Uterus (tissue), 3 donors: ENCODE measurements at regions not wholly inside any gene's neighbourhood (a gene's known extent, or its start where the extent isn't known, plus 50 kb on each side); places are given as distances from the start of the nearest gene placed in this dataset.
A peak's percentile ranks its signal among the peaks of the same experiment; 100 is the strongest.

Experiments
- DNase-seq, 2 donors: peaks; one replicate each; pipeline ENCODE4 v3.0.0-alpha.2; 2019 to 2020
- H3K27ac ChIP-seq, 2 donors: fragments of 200-600 bp; sonication (generic); 1 replicate in 1 of 2; 2 replicates in 1 of 2; pipeline ENCODE4 v1.5.1; 2016 to 2018
- H3K27me3 ChIP-seq, 2 donors: fragments of 200-600 bp; sonication (generic); one replicate each; pipeline ENCODE4 v1.5.1; 2018 to 2019; ENCODE audit warnings: control low read depth in 1 of 2
- H3K36me3 ChIP-seq, 2 donors: fragments of 200-600 bp; sonication (generic); one replicate each; pipeline ENCODE4 v1.5.1; 2019; ENCODE audit warnings: control low read depth in 1 of 2
- H3K4me1 ChIP-seq, 2 donors: fragments of 200-600 bp; sonication (generic); one replicate each; pipeline ENCODE4 v1.5.1; 2018 to 2019; ENCODE audit warnings: control low read depth in 1 of 2
- H3K4me3 ChIP-seq, 2 donors: fragments of 200-600 bp; sonication (generic); 1 replicate in 1 of 2; 2 replicates in 1 of 2; pipeline ENCODE4 v1.5.1; 2018 to 2019; ENCODE audit warnings: mild to moderate bottlenecking in 1 of 2
- H3K9me3 ChIP-seq, 2 donors: fragments of 200-600 bp; sonication (generic); one replicate each; pipeline ENCODE4 v1.5.1; 2019; ENCODE audit warnings: control low read depth in 1 of 2
- POLR2A ChIP-seq, 2 donors: fragments of 450-650 bp; IDR thresholded peaks; one replicate each; pipeline ENCODE4 v1.6.1; 2016; ENCODE audit warnings: antibody characterized with exemption in 2 of 2, mild to moderate bottlenecking in 1 of 2, moderate library complexity in 1 of 2
- intact Hi-C: fragments of 100-400 bp; cut with DNase I; formaldehyde crosslinking; loops from one replicate; pipeline ENCODE4 v1.15.1; 2023; ENCODE audit warnings: low total_unique reads
- TF ChIP-seq, protein P1 (sequence below), 4 experiments: fragments of 200-600 bp in 2 of 4; fragments of 450-650 bp in 2 of 4; sonication (generic) in 2 of 4; IDR thresholded peaks; one replicate each; pipeline ENCODE4 v1.5.1; 2016 to 2019; ENCODE audit warnings: antibody characterized with exemption in 4 of 4, mild to moderate bottlenecking in 2 of 4, moderate library complexity in 1 of 4
- donor health status: DM: yes; HTN: yes; CAD: no.

DNA sequence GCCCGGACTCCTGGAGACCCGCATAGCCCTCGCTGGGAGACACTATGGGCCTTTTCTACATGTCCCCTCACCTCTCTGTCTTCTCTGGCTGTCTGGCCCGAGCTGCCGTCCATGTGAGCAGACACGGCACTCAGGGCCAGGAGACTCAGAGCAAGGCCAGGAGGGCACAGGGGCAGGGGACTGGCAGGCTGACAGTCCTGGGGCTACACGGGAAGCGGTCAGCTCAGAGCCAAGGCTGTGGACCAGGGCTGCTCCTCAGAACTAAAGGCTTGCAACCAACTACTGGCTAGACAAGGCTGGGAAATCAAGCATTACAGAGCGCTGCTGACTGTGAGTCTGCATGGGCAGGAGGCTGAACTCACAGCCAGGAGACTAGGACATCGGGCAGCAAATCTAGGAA is 56.1 kb upstream of the CDON start:
- H3K27ac ChIP-seq = peak overlapping the region in 1 of 2 donors; percentile 6
- H3K4me3 ChIP-seq = no peak overlapping the region
- intact Hi-C loops = no loop called here
- H3K36me3 ChIP-seq = no peaks in the 10 kb centered on the region
- DNase-seq = no peak
- no peaks in the 10 kb centered on the region for H3K9me3 ChIP-seq
- no peaks in the 10 kb centered on the region for H3K27me3 ChIP-seq
- no peak for TF ChIP-seq POLR2A (IDR thresholded peaks at IDR 0.05)
- TF ChIP-seq, protein P1, sequence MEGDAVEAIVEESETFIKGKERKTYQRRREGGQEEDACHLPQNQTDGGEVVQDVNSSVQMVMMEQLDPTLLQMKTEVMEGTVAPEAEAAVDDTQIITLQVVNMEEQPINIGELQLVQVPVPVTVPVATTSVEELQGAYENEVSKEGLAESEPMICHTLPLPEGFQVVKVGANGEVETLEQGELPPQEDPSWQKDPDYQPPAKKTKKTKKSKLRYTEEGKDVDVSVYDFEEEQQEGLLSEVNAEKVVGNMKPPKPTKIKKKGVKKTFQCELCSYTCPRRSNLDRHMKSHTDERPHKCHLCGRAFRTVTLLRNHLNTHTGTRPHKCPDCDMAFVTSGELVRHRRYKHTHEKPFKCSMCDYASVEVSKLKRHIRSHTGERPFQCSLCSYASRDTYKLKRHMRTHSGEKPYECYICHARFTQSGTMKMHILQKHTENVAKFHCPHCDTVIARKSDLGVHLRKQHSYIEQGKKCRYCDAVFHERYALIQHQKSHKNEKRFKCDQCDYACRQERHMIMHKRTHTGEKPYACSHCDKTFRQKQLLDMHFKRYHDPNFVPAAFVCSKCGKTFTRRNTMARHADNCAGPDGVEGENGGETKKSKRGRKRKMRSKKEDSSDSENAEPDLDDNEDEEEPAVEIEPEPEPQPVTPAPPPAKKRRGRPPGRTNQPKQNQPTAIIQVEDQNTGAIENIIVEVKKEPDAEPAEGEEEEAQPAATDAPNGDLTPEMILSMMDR (IDR thresholded peaks at IDR 0.05) = no peak
- H3K4me1 ChIP-seq = peaks cover 8 to 23% of the 10 kb centered on the region in 2 donors

DNA sequence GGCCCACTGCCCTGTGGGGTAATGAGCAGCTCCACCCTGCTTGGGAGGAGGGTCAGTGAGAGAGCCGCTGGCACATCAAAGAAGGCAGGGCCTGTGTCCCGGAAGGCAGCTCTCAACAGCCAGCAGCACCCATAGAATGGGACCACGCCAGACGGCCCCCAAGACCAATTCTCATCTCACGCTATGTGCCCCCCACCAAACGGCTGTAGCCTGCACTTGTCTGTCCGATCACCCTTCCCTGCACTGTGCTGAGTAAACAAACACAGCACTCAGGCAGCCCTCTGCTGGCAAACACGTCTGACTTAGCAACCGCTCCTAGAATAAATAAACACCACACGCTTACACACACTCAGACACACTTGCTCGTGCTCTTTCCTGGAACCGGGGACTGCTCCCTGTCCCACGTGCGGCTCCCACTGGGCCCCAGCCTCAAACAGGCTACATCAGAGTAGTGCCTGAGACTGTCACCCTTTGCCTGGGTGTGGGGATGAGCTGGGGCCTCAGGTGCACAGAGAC is 53.2 kb upstream of the CDON start:
- intact Hi-C loops = no loop called here
- H3K4me3 ChIP-seq = no peak overlapping the region

GRCh38 chr11:126115127-126115495 is 52.4 kb upstream of the CDON start:
- intact Hi-C loops = no loop called here
- peak in 1 of 2 donors; percentile 52 for DNase-seq
- H3K36me3 ChIP-seq = no peaks in the 10 kb centered on the region
- H3K27ac ChIP-seq = peak overlapping the region; percentile 68 to 71
- H3K4me1 ChIP-seq = peaks cover 8 to 23% of the 10 kb centered on the region in 2 donors
- H3K4me3 ChIP-seq = no peak overlapping the region
- no peaks in the 10 kb centered on the region for H3K9me3 ChIP-seq
- TF ChIP-seq POLR2A (IDR thresholded peaks at IDR 0.05) = no peak
- TF ChIP-seq, protein P1 (IDR thresholded peaks at IDR 0.05) = no peak
- no peaks in the 10 kb centered on the region for H3K27me3 ChIP-seq

More for the DNA sequence above, 53.2 kb upstream of the CDON start:
- DNase-seq = peak; percentile 75 to 77
- peaks cover 8 to 23% of the 10 kb centered on the region in 2 donors for H3K4me1 ChIP-seq
- peak overlapping the region; percentile 68 to 71 for H3K27ac ChIP-seq
- H3K36me3 ChIP-seq = no peaks in the 10 kb centered on the region
- H3K27me3 ChIP-seq = no peaks in the 10 kb centered on the region
- TF ChIP-seq, protein P1 (IDR thresholded peaks at IDR 0.05) = peak; percentile 21 to 32 (median 26)
- TF ChIP-seq POLR2A (IDR thresholded peaks at IDR 0.05) = no peak
- H3K9me3 ChIP-seq = no peaks in the 10 kb centered on the region

DNA sequence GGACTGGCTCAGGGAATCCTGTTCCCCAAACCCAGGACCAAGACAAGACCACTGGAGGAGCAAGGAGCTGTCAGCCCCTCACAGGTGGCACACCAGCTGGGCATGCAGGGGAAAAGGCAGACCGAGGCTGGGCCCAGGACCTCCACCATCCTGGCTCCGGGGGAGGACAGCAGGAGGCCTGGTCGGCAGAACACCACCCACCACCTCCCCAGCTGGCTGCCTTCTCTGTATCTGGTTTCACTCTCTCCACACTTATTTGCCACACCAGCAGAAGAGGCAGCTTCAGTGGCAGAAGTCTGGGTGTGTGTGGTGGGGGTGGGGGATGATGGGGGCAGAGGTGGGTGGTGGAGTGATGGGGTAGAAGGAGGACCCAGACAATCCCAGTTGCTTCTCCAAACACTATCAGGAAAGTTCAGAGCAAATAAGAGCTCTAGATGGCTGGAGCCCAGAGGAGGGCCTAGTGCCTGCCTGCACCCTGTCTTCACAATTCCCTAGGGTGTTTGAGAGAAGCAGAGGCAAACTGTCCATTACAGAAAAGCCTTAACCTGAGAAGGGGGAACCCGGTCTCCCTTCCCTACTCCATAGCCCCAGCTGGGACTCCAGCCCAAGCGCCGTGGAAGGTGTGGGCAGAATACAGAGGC is 51.9 kb upstream of the CDON start:
- intact Hi-C loops = no loop called here
- H3K4me3 ChIP-seq = no peak overlapping the region

GRCh38 chr11:126113963-126114362 is 51.3 kb upstream of the CDON start:
- intact Hi-C loops = no loop called here
- H3K36me3 ChIP-seq = no peaks in the 10 kb centered on the region
- DNase-seq = peak in 1 of 2 donors; percentile 36
- peaks cover 8 to 23% of the 10 kb centered on the region in 2 donors for H3K4me1 ChIP-seq
- TF ChIP-seq, protein P1 (IDR thresholded peaks at IDR 0.05) = no peak
- TF ChIP-seq POLR2A (IDR thresholded peaks at IDR 0.05) = no peak
- H3K4me3 ChIP-seq = no peak overlapping the region
- peak overlapping the region; percentile 68 to 71 for H3K27ac ChIP-seq
- no peaks in the 10 kb centered on the region for H3K27me3 ChIP-seq
- H3K9me3 ChIP-seq = no peaks in the 10 kb centered on the region

More for the DNA sequence above, 51.9 kb upstream of the CDON start:
- Histone ChIP-seq H3K9me3 (no peaks in the 10 kb centered on the region), H3K4me1 (peaks cover 8 to 23% of the 10 kb centered on the region in 2 donors), H3K36me3 (no peaks in the 10 kb centered on the region), H3K27ac (peak overlapping the region; percentile 68 to 71), H3K27me3 (no peaks in the 10 kb centered on the region)
- peak in 1 of 2 donors; percentile 20 for DNase-seq
- TF ChIP-seq, protein P1 (IDR thresholded peaks at IDR 0.05) = no peak
- TF ChIP-seq POLR2A (IDR thresholded peaks at IDR 0.05) = no peak
